CD8-positive, alpha-beta memory T cell (primary cell): ENCODE measurements at regions not wholly inside any gene's neighbourhood (a gene's known extent, or its start where the extent isn't known, plus 50 kb on each side); places are given as distances from the start of the nearest gene placed in this dataset.

Experiments used
- CTCF ChIA-PET: fragments of 350-600 bp; sonication (Branson Sonifier 250); formaldehyde crosslinking; loops from one replicate; lab custom pipeline; 2021; ENCODE audit warnings: antibody characterized with exemption; lab: Charles Lee
- POLR2A ChIA-PET: fragments of 350-600 bp; sonication (Branson Sonifier 250); formaldehyde crosslinking; loops from one replicate; lab custom pipeline; 2021; ENCODE audit warnings: antibody characterized with exemption; lab: Charles Lee
- DNase-seq, 5 donors: peaks; one replicate each; pipeline versions ENCODE4 v3.0.0 to v3.0.0-alpha.2; 2020 to 2022; ENCODE audit warnings: mixed read lengths in 1 of 5
- H3K27ac ChIP-seq: one replicate; pipeline ENCODE4 v1.7.0; 2013; ENCODE audit warnings: low read depth, mild to moderate bottlenecking, low read length, moderate library complexity
- H3K27me3 ChIP-seq: 2 replicates; pipeline ENCODE4 v1.7.0; 2013; ENCODE audit warnings: low read length, mild to moderate bottlenecking; ENCODE audit not compliant: insufficient read depth, poor library complexity, severe bottlenecking
- H3K36me3 ChIP-seq: 2 replicates; pipeline ENCODE4 v1.7.0; 2013; ENCODE audit warnings: mild to moderate bottlenecking, low read length, moderate library complexity; ENCODE audit not compliant: insufficient read depth
- H3K4me1 ChIP-seq: 2 replicates; pipeline ENCODE4 v1.7.0; 2013; ENCODE audit warnings: mild to moderate bottlenecking, low read length, moderate library complexity; ENCODE audit not compliant: insufficient read depth
- H3K4me3 ChIP-seq: 2 replicates; pipeline ENCODE4 v1.7.0; 2013; ENCODE audit warnings: mild to moderate bottlenecking, low read length
- H3K9me3 ChIP-seq: 2 replicates; pipeline ENCODE4 v1.7.0; 2013; ENCODE audit warnings: mild to moderate bottlenecking, low read length
- H3K27ac Mint-ChIP-seq, 8 donors: one replicate each; pipeline ENCODE4 v1.8.0; 2020 to 2021; ENCODE audit warnings: mixed read lengths in 8 of 8, mild to moderate bottlenecking in 6 of 8, inconsistent platforms in 3 of 8, moderate library complexity in 3 of 8
- H3K27me3 Mint-ChIP-seq, 2 donors: one replicate each; pipeline ENCODE4 v1.8.0; 2020 to 2021; ENCODE audit warnings: mixed read lengths in 2 of 2, mild to moderate bottlenecking in 1 of 2, moderate library complexity in 1 of 2
- H3K36me3 Mint-ChIP-seq, 3 donors: one replicate each; pipeline ENCODE4 v1.8.0; 2020 to 2021; ENCODE audit warnings: mixed read lengths in 3 of 3, inconsistent platforms in 1 of 3, mild to moderate bottlenecking in 1 of 3
- H3K4me1 Mint-ChIP-seq, 3 donors: one replicate each; pipeline ENCODE4 v1.8.0; 2020 to 2021; ENCODE audit warnings: mixed read lengths in 3 of 3, inconsistent platforms in 1 of 3, mild to moderate bottlenecking in 1 of 3
- H3K4me3 Mint-ChIP-seq, 7 donors: one replicate each; pipeline ENCODE4 v1.8.0; 2020 to 2021; ENCODE audit warnings: mixed read lengths in 7 of 7, mild to moderate bottlenecking in 6 of 7, moderate library complexity in 4 of 7, inconsistent platforms in 2 of 7
- H3K9me3 Mint-ChIP-seq, 5 donors: one replicate each; pipeline ENCODE4 v1.8.0; 2020 to 2022; ENCODE audit warnings: mixed read lengths in 5 of 5, mild to moderate bottlenecking in 3 of 5, moderate library complexity in 2 of 5, inconsistent platforms in 1 of 5

DNA sequence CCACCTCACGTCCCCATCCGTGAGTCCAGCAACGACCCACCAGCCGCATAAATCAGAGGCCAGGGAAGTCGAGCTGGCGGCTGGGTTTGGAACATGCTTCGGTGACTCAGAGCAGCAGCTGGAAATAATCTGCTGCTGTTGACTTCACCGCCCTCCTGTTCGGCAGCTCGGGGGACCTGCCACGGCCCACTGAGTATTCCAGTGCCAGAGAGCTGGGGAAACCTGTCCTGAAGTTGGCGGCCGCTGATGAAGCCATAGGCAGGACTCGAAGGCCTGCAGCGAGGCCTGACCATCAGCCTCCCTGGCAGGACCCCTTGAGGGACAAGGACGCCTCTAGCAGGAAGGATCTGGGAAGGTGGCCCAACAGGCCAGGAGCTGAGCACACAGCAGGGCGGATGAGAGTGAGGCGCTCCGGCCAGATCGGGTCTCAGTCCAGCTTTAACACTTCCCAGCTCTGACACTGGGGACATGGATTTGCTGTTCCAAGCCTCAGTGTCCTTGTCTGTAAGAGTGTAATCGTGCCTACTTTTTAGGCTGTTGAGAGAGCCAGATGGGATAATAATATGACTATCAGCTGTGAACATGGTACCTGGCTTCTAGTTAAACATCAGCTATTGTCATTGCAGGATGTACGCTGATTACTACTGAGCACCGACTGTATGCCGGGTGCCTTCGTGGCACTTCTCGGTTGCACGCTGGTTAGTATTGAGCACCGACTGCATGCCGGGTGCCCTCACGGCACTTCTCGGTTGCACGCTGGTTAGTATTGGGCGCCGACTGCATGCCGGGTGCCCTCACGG lies 50.4 kb upstream of the CIBAR2 start:
- ChIA-PET CTCF (interaction anchor here (0.9 to 1.4 kb wide), 2 partner anchors 13 to 40 kb away, joined by 3 read pairs; no protein-coding TSS in a partner anchor), POLR2A (no interaction called here)
- Histone ChIP-seq H3K27me3 (no peaks in the 10 kb centered on the region), H3K9me3 (no peaks in the 10 kb centered on the region), H3K27ac (no peak overlapping the region), H3K4me1 (peaks cover 7% of the 10 kb centered on the region), H3K36me3 (no peaks in the 10 kb centered on the region), H3K4me3 (no peak overlapping the region)
- Mint-ChIP-seq H3K27ac (no peak overlapping the region), H3K9me3 (no peaks in the 10 kb centered on the region), H3K4me3 (no peak overlapping the region), H3K27me3 (peaks cover 5 to 21% of the 10 kb centered on the region in 2 donors), H3K4me1 (peaks cover 6 to 7% (median 7%) of the 10 kb centered on the region in 3 donors), H3K36me3 (no peaks in the 10 kb centered on the region)
- no peak for DNase-seq

DNA sequence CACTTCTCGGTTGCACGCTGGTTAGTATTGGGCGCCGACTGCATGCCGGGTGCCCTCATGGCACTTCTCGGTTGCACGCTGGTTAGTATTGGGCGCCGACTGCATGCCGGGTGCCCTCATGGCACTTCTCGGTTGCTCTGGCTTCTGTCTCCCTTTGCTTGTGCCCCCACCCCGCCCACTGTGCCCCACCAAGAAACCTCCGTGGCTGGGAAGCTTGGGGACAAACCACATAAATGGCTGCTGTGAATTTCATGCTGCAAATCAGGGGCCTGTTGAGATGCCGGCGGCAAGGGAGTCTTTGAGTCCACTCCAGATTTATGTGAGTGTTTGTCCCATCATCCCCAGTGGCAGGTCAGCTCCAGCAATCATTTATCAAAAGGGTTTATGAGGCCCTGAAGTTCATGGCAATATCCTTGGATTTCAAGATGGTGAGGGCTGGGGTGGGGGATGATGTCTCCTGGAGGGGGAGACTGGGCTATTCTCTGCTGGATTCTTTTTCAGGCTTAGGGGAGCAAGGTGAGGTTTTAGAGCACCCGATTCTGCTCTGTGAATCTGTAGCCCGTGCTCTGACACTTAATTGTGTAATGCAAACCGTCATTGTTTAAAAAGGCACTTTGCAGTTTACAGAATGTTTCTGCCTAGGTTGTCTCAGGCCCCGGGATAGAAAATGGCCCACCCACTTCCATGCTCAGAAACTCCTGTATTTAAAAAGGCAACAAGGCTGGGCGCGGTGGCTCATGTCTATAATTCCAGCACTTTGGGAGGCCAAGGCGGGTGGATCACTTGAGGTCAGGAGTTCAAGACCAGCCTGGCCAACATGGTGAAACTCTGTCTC lies 51.2 kb upstream of the CIBAR2 start:
- POLR2A ChIA-PET: no interaction called here
- H3K36me3 Mint-ChIP-seq: no peaks in the 10 kb centered on the region
- H3K4me1 ChIP-seq: no peaks in the 10 kb centered on the region
- H3K27ac ChIP-seq: no peak overlapping the region
- H3K4me3 ChIP-seq: no peak overlapping the region
- DNase-seq: no peak
- no peak overlapping the region for H3K4me3 Mint-ChIP-seq
- CTCF ChIA-PET: no interaction called here
- H3K9me3 Mint-ChIP-seq: no peaks in the 10 kb centered on the region
- H3K27me3 ChIP-seq: no peaks in the 10 kb centered on the region
- no peaks in the 10 kb centered on the region for H3K9me3 ChIP-seq
- H3K27me3 Mint-ChIP-seq: peaks cover 8 to 23% of the 10 kb centered on the region in 2 donors
- H3K36me3 ChIP-seq: no peaks in the 10 kb centered on the region
- H3K4me1 Mint-ChIP-seq: no peaks in the 10 kb centered on the region
- no peak overlapping the region for H3K27ac Mint-ChIP-seq

DNA sequence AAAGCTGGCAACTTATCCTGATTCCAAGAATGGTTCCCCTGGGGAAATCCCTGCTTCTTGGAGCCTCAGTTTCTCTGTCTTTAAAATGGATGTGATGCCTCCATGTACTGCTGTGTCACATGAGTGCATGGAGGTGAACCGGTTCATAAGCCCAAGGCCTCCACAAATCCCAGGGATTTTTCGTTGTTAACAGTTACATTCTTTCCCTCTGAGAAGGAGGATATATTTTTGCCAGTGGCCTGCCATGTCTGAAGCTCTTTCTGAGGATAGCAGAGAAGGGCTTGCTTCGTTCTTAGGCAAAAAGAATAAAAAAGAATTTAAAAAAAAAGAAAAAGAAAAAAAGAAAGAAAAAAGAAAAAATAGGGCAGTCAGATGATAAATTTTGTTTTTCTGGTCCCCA lies 52.2 kb upstream of the CIBAR2 start:
- Histone ChIP-seq H3K27me3 (no peaks in the 10 kb centered on the region), H3K4me3 (no peak overlapping the region), H3K4me1 (no peaks in the 10 kb centered on the region), H3K9me3 (no peaks in the 10 kb centered on the region), H3K27ac (no peak overlapping the region), H3K36me3 (no peaks in the 10 kb centered on the region)
- POLR2A ChIA-PET: no interaction called here
- Mint-ChIP-seq H3K27me3 (peaks cover 8 to 23% of the 10 kb centered on the region in 2 donors), H3K36me3 (no peaks in the 10 kb centered on the region), H3K4me1 (no peaks in the 10 kb centered on the region), H3K4me3 (no peak overlapping the region), H3K9me3 (no peaks in the 10 kb centered on the region), H3K27ac (no peak overlapping the region)
- DNase-seq: no peak
- CTCF ChIA-PET: no interaction called here

- POLR2A ChIA-PET: no interaction called here
- no peaks in the 10 kb centered on the region for H3K4me1 Mint-ChIP-seq
- Histone ChIP-seq H3K9me3 (no peaks in the 10 kb centered on the region), H3K36me3 (no peaks in the 10 kb centered on the region), H3K27ac (no peak overlapping the region), H3K4me3 (no peak overlapping the region), H3K4me1 (no peaks in the 10 kb centered on the region), H3K27me3 (no peaks in the 10 kb centered on the region)
- no peak overlapping the region for H3K4me3 Mint-ChIP-seq
- DNase-seq: no peak
- no peaks in the 10 kb centered on the region for H3K9me3 Mint-ChIP-seq
- no peaks in the 10 kb centered on the region for H3K36me3 Mint-ChIP-seq
- CTCF ChIA-PET: no interaction called here
- no peak overlapping the region for H3K27ac Mint-ChIP-seq
- H3K27me3 Mint-ChIP-seq: peaks cover 8 to 23% of the 10 kb centered on the region in 2 donors
These were observed 52.7 kb upstream of the CIBAR2 start for GRCh38 chr16:85164838-85165516.

- H3K36me3 Mint-ChIP-seq: no peaks in the 10 kb centered on the region
- DNase-seq: no peak
- CTCF ChIA-PET: no interaction called here
- H3K27me3 Mint-ChIP-seq: peaks cover 8 to 26% of the 10 kb centered on the region in 2 donors
- peaks cover 0 to 1% (median 0%) of the 10 kb centered on the region in 3 donors for H3K4me1 Mint-ChIP-seq
- Histone ChIP-seq H3K36me3 (no peaks in the 10 kb centered on the region), H3K9me3 (no peaks in the 10 kb centered on the region), H3K4me3 (no peak overlapping the region), H3K27me3 (no peaks in the 10 kb centered on the region), H3K27ac (no peak overlapping the region), H3K4me1 (no peaks in the 10 kb centered on the region)
- no peak overlapping the region for H3K4me3 Mint-ChIP-seq
- no peak overlapping the region for H3K27ac Mint-ChIP-seq
- POLR2A ChIA-PET: no interaction called here
- H3K9me3 Mint-ChIP-seq: no peaks in the 10 kb centered on the region
These were observed 53.5 kb upstream of the CIBAR2 start for GRCh38 chr16:85165781-85166180.

- no peak overlapping the region for H3K4me3 Mint-ChIP-seq
- Histone ChIP-seq H3K27me3 (peaks cover 1% of the 10 kb centered on the region), H3K9me3 (no peaks in the 10 kb centered on the region), H3K4me1 (no peaks in the 10 kb centered on the region), H3K27ac (no peak overlapping the region), H3K36me3 (no peaks in the 10 kb centered on the region), H3K4me3 (no peak overlapping the region)
- no peak for DNase-seq
- ChIA-PET POLR2A (no interaction called here), CTCF (no interaction called here)
- H3K27ac Mint-ChIP-seq: no peak overlapping the region
- no peaks in the 10 kb centered on the region for H3K36me3 Mint-ChIP-seq
- H3K4me1 Mint-ChIP-seq: peaks cover 0 to 2% (median 1%) of the 10 kb centered on the region in 3 donors
- no peaks in the 10 kb centered on the region for H3K9me3 Mint-ChIP-seq
- H3K27me3 Mint-ChIP-seq: peaks cover 8 to 29% of the 10 kb centered on the region in 2 donors
These were observed 54.0 kb upstream of the CIBAR2 start for GRCh38 chr16:85166281-85166680.

- CTCF ChIA-PET: no interaction called here
- no peak overlapping the region for H3K4me3 ChIP-seq
These were observed 54.7 kb upstream of the CIBAR2 start for GRCh38 chr16:85166699-85167588.

More at GRCh38 chr16:85166699-85167588, 54.7 kb upstream of the CIBAR2 start:
- H3K4me1 ChIP-seq: no peaks in the 10 kb centered on the region
- H3K9me3 Mint-ChIP-seq: no peaks in the 10 kb centered on the region
- peak in 1 of 5 donors; percentile 16 for DNase-seq
- peak overlapping the region in 1 of 7 donors; percentile 70 for H3K4me3 Mint-ChIP-seq
- no peaks in the 10 kb centered on the region for H3K36me3 Mint-ChIP-seq
- H3K9me3 ChIP-seq: no peaks in the 10 kb centered on the region
- peaks cover 5% of the 10 kb centered on the region for H3K27me3 ChIP-seq
- H3K4me1 Mint-ChIP-seq: peaks cover 0 to 3% (median 1%) of the 10 kb centered on the region in 3 donors
- no peaks in the 10 kb centered on the region for H3K36me3 ChIP-seq
- H3K27ac ChIP-seq: no peak overlapping the region
- POLR2A ChIA-PET: no interaction called here
- peaks cover 12 to 35% of the 10 kb centered on the region in 2 donors for H3K27me3 Mint-ChIP-seq
- no peak overlapping the region for H3K27ac Mint-ChIP-seq
